ENCODE measurements at regions not wholly inside any gene's neighbourhood (a gene's known extent, or its start where the extent isn't known, plus 50 kb on each side); places are given as distances from the start of the nearest gene placed in this dataset.
"Not testable (repeated sequence)": the region's sequence is repeated elsewhere in the genome, so short reads cannot be mapped to it uniquely, and the experiment has no call there.

DNA sequence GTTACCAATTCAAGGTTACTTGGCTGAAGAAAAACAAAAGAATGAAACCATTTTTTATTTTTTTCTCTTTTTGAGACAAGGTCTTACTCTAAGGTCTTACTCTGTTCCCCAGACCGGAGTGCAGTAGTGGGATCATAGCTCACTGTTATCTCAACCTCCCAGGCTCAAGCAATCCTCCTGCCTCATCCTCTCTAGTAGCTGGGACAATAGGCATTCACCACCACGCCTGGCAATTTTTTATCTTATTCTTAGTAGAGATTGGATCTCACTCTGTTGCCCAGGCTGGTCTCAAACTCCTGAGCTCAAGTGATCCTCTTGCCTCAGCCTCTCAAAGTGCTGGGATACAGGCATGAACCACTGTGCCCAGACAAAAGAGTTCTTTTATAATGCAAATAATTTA lies 3732.0 kb upstream of the OR11H1 start:
- not testable (repeated sequence) for H3K4me3 ChIP-seq

DNA sequence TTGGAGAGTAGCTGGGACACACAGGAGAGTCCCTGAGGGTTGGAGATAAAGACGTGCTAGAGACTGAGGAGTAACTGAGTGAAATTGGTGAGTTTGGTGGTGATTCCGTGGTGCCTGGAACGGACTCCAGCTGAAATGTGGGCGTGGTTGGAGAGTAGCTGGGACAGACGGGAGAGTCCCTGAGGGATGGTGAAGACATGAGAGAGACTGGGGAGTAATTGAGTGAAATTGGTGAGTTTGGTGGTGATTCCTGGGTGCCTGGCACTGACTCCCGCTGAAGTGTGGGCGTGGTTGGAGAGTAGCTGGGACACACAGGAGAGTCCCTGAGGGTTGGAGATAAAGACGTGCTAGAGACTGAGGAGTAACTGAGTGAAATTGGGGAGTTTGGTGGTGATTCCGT lies 3712.5 kb upstream of the OR11H1 start:
- 64% methylated on average over 7 of the region's 9 CpGs for WGBS
- H3K9me3 ChIP-seq; H3K27ac ChIP-seq (replicated peaks in 1 of 4); intact Hi-C loops (cut with DNase I); H3K36me3 ChIP-seq; H3K4me1 ChIP-seq; H3K27me3 ChIP-seq; H3K4me3 ChIP-seq; DNase-seq (ENCODE audit: extremely low spot score): not testable (repeated sequence)

More for the DNA sequence above, 3732.0 kb upstream of the OR11H1 start:
- H3K4me1 ChIP-seq; H3K27ac ChIP-seq (replicated peaks in 1 of 4); H3K27me3 ChIP-seq; intact Hi-C loops (cut with DNase I); DNase-seq (ENCODE audit: extremely low spot score); H3K9me3 ChIP-seq; H3K36me3 ChIP-seq: not testable (repeated sequence)
- WGBS, result 60% methylated on average over 2 of the region's 2 CpGs

DNA sequence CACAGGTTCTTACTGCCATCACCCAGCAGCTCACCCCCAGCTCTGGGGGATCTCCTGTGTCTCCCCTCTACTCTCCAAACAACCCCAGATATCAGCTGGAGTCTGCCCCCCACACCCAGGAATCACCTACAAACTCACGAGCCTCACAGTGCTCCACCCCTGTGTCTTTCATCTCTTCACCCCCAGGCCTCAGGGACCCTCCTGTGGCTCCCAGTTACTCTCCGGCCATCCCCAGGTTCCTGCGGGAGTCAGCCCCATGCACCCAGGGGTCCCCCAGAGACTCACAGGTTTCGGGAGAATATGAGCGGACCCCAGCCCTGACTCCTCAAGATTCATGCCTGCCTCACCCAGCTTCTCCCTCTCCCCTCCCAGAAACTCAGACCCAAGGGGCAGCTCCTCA lies 3709.1 kb upstream of the OR11H1 start:
- intact Hi-C loops (cut with DNase I); H3K27me3 ChIP-seq; DNase-seq (ENCODE audit: extremely low spot score); H3K36me3 ChIP-seq; H3K4me1 ChIP-seq; H3K4me3 ChIP-seq; H3K27ac ChIP-seq (replicated peaks in 1 of 4); H3K9me3 ChIP-seq: not testable (repeated sequence)
- WGBS, result 100% methylated on average over 1 of the region's 5 CpGs

DNA sequence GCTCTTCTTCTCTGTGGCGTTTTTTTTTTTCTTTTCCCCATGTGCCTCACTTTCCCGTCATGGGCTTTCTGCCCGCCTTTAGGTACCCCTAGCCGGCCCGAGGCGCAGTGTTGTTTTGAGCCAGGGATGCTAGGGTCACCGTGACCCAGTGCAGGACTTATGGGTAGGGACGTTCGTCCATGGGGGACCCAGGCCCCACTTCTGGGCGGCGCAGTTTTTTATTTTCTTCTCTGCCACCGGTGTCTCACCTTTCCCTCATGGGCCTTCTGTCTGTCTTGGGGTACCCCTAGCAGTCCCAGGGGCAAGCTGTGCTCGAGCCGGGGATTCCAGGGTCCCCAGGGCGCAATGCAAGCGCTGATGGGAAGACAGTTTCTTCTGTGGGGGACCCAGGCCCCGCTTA lies 3705.7 kb upstream of the OR11H1 start:
- H3K4me1 ChIP-seq; H3K27ac ChIP-seq (replicated peaks in 1 of 4); intact Hi-C loops (cut with DNase I); H3K36me3 ChIP-seq; H3K9me3 ChIP-seq; H3K27me3 ChIP-seq; H3K4me3 ChIP-seq: not testable (repeated sequence)
- peak; percentile 3 for DNase-seq (ENCODE audit: extremely low spot score)
- WGBS, result 79% methylated on average over 6 of the region's 17 CpGs

DNA sequence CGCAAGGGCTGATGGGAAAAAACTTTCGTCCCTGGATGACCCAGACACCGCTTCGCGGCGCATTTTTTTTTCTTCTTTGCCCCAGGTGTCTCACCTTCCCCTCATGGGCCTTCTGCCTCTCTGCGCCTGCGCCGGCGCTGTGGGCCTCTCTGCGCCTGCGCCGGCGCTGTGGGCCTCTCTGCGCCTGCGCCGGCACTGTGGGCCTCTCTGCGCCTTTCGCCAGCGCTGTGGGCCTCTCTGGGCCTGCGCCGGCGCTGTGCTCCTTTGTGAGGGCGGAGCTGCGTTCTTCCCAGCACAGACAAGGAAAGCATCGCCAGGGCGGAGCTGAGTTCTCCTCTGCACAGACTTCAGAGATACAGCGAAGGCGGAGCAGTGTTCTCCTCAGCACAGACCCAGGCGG lies 3703.0 kb upstream of the OR11H1 start:
- H3K27ac ChIP-seq (replicated peaks in 1 of 4); H3K9me3 ChIP-seq; H3K4me1 ChIP-seq; H3K4me3 ChIP-seq; intact Hi-C loops (cut with DNase I); H3K27me3 ChIP-seq; H3K36me3 ChIP-seq; DNase-seq (ENCODE audit: extremely low spot score): not testable (repeated sequence)
- whole genome bisulfite sequencing, result no CpG with 5 or more reads among the region's 30 CpGs

DNA sequence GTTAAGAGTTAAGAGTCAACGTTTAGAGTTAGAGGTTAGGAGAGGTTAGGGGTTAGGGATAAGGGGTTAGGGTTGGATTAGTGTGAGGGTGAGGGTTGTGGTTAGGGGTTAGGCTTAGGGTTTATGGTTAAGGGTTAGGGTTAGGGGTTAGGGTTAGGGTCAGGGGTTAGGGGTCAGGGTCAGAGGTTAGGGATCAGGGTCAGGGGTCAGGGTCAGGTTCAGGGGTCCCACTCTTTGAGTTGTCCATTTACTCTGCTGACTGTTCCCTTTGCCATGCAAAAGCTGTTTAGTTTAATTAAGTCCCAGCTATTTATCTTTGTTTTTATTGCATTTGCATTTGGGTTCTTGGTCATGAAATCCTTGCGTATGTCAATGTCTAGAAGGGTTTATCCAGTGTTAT lies 3702.0 kb upstream of the OR11H1 start:
- H3K9me3 ChIP-seq; intact Hi-C loops (cut with DNase I); H3K27me3 ChIP-seq; H3K36me3 ChIP-seq; H3K27ac ChIP-seq (replicated peaks in 1 of 4); H3K4me1 ChIP-seq; H3K4me3 ChIP-seq; DNase-seq (ENCODE audit: extremely low spot score): not testable (repeated sequence)
- WGBS, result 89% methylated on average over 1 of the region's 2 CpGs

DNA sequence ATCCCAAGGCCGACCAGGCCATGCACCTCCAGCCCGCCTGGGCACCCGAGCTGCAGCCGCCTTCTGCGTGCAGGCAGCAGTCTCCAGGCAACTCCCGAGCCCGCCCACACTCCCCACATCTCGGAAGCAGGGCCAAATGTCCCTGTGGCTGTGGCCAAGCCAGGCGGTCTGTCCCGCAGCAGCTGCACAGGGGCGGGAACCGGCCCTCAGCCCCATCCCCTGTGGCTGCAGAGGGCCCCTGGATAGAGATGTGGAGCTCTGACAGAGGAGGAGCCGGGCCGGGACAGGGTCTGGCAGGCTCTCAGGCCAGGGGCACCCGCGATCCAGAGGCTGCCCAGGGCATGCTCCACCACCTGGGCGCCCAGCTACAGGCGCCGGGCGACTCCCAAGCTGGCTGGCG lies 3698.6 kb upstream of the OR11H1 start:
- H3K4me1 ChIP-seq; H3K27ac ChIP-seq (replicated peaks in 1 of 4); H3K4me3 ChIP-seq; H3K36me3 ChIP-seq; H3K9me3 ChIP-seq; H3K27me3 ChIP-seq; intact Hi-C loops (cut with DNase I): not testable (repeated sequence)
- WGBS, result no CpG with 5 or more reads among the region's 21 CpGs
- peak; percentile 60 for DNase-seq (ENCODE audit: extremely low spot score)
